NOMO-1 treated with dmso at 0.1 percent for 144 hours (cell line): ENCODE measurements at regions not wholly inside any gene's neighbourhood (a gene's known extent, or its start where the extent isn't known, plus 50 kb on each side); places are given as distances from the start of the nearest gene placed in this dataset.
A peak's percentile ranks its signal among the peaks of the same experiment; 100 is the strongest.

Source experiments
- DNase-seq: peaks from one replicate; lab custom pipeline; 2025; ENCODE audit not compliant: unreplicated experiment; lab: John Stamatoyannopoulos, UW

DNA sequence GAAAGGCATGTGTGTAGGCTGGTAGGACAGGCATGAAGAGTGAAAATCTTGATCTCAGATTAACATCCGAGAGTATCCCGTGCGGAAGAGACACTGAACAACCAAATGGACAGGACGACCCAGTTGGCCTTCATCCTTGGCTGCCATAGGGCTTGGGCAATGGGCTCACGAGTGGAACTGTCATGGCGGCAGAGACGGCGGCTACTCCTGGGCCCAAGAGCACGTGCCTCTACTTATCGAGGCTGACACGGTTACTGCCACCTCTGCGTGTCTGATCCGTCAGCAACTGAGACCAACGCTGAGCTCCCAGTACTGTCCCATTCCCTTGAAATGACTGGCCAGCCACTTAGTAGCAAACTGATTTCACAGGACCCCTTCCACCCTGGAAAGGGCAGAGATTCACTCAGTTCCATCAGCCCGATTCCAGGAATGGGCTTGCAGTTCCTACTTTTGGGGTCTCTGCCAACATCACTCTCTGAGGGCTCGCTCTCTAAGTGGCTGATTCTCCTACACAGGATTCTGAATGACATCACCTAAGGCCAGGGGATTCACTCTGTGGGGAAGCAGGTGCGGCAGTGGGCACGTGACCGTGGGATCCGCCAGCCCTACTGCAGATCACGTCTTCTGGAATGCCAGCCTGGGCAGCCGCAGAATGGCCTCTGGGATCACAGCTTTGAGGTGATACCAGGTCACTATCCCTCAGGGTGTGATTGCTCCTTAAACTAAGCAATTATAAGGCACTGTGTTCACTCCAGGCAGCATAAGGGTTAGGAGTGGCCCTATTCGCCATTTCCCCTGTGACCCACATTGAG, 97.8 kb downstream of the RPS6KA4 start:
- DNase-seq = no peak

GRCh38 chr11:64457416-64458010, 98.2 kb upstream of the SLC22A11 start:
- no peak for DNase-seq

DNA sequence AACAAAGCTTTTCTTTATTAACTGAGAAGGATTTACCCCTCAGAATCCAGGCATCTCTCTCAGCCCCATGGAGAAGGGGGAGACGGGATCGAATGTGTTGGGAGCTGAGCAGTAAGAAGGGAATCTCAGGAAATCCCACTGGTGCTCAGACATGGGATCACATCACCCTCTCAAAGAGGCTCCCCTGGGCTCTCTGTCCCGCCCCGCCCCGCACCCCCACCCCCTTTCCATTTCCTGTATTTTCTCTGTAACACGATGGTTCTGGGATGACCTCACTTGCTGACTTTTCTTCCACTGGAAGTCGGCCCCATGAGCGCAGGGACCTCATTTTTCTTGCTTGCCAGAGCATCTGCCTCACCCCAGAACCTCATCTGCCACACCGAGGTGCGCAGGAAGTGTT, 96.7 kb upstream of the SLC22A11 start:
- DNase-seq = no peak

DNA sequence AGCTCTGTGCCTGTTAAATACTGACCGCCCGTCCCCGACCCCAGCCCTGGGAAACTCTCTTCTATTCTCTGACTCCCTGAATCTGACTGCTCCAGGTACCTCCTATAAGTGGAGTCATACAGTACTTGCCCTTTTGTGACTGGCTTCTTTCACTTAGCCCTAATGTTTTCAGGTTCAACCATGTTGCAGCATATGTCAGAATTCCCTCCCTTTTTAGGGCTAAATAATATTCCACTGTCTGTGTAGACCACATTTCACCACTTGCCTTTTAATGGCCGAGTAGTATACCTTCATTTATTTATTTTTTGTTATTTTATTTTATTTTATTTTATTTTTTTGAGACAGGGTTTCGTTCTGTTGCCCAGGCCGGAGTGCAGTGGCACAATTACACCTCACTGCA, 96.1 kb upstream of the SLC22A11 start:
- DNase-seq = no peak

- DNase-seq = no peak
Measured at GRCh38 chr11:64461081-64461480, 94.7 kb upstream of the SLC22A11 start.

DNA sequence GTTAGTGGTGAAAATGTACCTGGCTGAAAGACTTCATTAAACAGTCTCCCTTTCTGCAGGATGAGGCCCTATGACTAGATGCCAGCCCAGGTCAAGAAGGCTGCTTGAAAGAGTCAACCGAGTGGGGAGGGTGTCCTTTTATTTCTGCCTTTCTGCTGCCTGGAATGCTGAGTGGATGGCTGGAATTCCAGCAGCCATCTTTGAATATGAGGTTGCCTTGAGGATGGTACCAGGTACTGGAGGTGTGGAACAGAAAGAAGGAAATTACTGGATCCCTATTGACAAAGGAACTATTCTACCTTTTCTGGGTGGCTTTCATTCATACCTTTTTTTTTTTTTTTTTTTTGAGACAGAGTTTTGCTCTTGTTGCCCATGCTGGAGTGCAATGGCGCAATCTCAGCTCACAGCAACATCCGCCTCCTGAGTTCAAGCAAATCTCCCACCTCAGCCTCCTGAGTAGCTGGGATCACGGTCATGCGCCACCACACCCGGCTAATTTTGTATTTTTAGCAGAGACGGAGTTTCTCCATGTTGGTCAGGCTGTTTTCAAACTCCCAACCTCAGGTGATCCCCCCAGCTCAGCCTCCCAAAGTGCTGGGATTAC, 89.5 kb upstream of the SLC22A11 start:
- no peak for DNase-seq

DNA sequence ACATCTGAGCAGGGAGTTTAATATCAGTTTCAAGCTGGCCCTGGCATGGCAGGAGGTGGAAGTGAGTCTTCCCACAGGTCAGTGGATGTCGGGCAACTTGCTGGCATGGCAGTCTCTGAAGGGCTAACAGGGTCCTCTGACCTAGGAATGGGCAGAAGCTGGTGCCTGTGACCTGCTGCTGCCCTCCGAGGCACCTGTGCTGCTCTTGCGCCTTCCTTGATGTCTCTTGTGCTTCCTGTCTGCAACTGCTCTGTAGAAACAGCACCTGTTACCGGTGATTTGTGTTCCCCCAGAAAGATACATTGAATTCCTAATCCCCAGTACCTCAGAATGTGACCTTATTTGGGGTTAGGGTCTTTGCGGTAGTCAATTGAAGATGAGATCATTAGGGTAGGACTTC, 86.5 kb upstream of the SLC22A11 start:
- no peak for DNase-seq

DNA sequence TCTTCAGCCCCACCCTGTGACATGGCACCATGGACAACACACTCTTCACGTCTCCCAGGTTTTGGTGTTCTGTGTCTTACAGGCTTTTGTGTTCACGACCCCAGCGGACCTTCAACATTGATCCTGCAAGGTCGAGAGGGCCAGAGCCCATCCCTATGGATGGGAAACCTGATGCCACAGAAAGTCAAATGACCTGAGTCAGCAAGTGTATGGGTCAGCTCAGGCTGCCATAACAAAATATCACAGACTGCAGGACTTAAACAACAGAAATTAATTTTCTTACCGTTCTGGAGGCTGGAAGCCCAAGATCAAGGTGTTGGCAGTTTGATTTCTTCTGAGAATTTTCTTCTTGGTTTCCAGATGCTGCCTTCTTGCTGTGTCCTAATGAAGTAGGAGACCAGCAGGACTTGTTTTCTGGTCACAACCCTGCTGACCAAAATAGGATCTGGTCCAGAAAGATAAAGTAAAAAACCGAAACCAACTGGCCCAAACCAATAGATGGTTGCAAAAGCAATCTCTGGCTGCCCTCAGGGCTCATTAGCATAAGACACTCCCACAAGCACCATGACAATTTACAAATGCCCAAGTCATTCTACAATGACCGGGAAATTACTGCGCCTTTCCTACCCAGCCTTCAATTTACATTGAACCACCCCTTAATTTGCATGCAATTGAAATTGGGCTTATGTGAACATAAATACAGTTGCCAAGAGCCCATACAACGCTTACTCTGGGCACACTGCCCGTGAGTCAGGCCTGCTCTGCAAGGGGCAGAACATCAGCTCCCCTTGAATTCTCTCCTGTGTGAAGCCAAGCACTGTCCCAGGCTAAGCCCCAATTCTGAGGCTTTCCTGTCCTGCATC, 82.9 kb upstream of the SLC22A11 start:
- no peak for DNase-seq

DNA sequence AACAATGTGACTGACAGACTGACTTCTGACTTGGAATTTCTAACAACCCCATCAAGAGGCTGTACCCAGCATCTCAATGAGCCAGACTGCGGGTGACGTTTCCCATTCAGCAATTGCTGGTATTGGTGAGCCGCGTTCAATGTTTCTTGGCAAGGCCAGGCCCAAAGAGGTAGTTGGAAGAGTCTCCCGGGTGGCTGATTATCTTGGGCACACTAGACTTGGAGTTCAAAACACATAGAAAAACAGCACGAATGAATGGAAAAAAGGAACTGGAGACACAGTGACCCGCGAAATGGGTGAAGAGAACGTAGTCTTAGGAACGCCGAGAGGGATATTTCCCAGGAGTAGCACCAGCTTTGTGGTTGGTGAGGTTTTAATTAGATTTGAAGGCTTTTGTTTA, 81.1 kb upstream of the SLC22A11 start:
- DNase-seq = no peak

GRCh38 chr11:64475145-64475544, 80.6 kb upstream of the SLC22A11 start:
- no peak for DNase-seq

- no peak for DNase-seq
Measured at GRCh38 chr11:64476881-64477280, 78.9 kb upstream of the SLC22A11 start.

DNA sequence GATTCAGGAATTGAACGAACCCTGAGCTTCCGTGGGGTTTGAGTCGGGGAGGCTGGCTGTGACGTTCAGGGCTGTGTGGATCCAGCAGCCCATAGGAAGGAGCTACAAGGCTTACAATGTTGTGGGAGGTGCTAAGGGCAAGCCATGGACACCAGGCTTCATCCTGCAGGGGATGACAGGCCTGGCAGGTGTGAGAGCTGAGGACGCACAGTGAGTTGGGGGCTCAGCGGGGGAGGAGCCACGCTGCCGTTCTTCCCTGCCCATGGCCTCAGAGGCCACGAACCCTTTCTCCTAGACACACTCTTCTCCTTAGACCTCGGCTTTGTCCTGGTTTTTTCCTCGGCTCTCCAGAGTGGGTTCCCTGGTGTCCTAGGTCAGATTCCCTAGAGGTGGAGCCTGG, 78.1 kb upstream of the SLC22A11 start:
- no peak for DNase-seq

- no peak for DNase-seq
Measured at GRCh38 chr11:64482588-64482987, 73.2 kb upstream of the SLC22A11 start.

DNA sequence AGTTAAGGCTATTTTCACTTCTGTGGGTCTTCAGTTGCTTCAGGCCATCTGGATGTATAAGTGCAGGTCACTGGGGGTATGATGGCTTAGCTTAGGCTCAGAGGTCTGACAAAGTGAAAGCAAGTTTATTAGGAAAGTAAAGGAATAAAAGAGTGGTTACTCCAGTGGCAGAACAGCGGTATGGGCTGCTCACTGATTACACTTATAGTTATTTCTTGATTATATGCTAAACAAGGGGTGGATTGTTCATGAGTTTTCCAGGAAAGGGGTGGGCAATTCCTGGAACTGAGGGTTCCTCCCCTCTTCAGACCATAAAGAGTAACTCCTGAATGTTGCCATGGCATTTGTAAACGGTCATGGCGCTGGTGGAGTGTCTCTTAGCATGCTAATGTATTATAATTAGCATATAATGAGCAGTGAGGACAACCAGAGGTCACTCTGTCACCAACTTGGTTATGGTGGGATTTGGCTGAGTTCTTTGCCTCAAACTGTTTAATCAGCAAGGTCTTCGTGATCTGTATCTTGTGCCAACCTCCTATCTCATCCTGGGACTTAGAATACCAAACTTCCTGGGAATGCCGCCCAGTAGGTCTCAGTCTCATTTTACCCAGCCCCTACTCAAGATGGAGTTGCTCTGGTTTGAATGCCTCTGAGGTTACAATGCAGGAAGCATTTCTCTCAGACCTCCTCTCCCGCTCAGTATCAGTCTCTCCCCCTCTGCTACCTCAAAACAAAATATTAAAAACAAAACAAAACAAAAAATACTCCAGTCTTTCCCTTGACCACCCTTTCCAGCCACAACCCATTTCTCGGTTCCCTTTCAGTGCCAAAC, 71.3 kb upstream of the SLC22A11 start:
- no peak for DNase-seq

GRCh38 chr11:64485074-64485473, 70.7 kb upstream of the SLC22A11 start:
- DNase-seq = no peak

DNA sequence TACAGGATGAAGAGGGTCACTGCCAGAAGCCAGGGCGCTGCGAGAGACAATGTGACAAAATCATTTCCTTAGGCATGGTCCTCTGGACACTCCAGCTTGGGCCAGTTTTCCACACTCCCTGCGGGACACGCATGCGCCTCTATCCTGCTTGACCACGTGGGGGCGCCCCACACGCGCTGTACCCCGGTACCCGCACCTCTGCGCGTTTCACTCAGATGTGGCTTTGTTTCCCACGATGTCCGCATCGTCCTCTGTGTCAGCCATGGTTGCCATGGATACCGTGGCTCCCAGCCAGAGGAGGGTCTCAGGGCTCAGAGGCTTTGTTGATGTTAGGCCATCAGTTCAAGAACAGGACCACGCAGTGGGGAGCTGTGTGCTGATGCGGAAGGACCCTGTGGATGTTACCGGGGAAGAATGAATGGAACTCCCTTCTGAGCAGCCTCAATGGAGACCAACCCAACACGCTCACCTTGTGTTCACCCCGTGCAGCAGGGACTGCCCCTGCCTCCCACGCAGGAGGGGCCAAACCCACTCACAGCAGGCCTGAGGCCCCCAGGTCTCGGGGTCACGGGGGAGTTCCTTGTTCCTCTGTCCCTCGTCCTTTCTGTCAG, 65.8 kb upstream of the SLC22A11 start:
- peak; percentile 20 for DNase-seq

- DNase-seq = no peak
Measured at GRCh38 chr11:64490562-64491216, 65.1 kb upstream of the SLC22A11 start.

- peak; percentile 53 for DNase-seq
Measured at GRCh38 chr11:64492561-64492960, 63.2 kb upstream of the SLC22A11 start.

DNA sequence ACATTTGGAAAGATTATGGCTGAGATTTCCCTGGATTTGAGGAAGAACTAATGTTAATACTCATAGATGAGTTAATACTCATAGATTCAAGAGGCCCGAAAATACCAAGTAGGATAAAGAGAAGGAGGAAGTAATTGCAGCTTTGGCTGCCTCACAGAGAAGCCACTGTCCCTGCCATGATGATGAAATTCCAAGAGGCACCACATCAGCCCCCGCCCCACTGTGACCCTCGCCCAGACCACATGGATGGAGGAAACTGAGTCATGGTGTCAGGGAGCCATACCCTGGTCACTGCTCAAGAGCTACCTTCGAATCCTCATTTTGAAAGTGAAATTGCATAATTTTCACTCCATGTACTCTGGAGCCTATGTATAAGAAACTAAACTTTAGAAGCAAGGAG, 57.6 kb upstream of the SLC22A11 start:
- no peak for DNase-seq
